GM18502 (cell line): ENCODE measurements at regions not wholly inside any gene's neighbourhood (a gene's known extent, or its start where the extent isn't known, plus 50 kb on each side); places are given as distances from the start of the nearest gene placed in this dataset.
"Not testable (repeated sequence)": the region's sequence is repeated elsewhere in the genome, so short reads cannot be mapped to it uniquely, and the experiment has no call there.

Experiments used
- ATAC-seq: cut with Tn5 transposase; IDR thresholded peaks from one replicate; pipeline ENCODE4 v1.9.1; 2021; ENCODE audit warnings: mild to moderate bottlenecking; ENCODE audit not compliant: unreplicated experiment, poor library complexity

DNA sequence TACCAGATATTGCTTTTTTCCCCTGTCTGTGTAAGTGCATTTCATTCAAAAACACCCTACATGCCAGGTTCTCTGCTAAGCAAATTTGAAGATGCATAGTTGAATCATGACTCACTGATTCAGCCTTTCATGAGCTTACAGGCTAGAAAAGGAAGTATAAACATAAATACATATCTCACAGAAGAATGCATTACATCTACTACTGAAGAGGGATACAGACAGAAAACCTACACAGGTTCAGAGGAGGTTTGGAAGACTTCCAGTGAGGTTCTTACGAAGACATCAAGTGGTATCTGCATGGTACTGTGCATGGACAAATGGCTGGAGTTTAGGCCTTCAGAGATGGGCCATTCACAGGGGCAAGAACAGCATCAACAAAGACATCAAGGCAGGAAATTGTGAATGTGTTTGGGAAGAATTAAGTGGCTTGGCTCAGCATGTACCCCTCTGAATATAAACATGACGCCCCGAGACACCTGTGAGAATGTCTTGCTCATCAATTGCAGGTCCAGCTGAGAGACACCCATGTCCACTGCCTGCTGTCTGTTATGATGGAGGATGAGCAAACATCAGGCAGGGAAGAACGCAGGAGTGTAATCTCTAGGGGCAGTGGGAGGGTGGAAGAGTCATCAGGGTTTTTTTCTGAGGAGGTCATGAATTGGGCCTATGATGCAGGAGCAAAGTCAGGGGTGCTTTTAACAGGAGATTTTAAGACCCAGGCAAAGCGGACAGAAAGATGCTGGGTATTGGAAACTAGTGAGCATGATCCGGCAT is 105.1 kb upstream of the GALNT15 start:
- no peak for ATAC-seq

- no peak for ATAC-seq
These were observed 103.8 kb upstream of the GALNT15 start for GRCh38 chr3:16070707-16071106.

GRCh38 chr3:16071206-16071605 is 103.3 kb upstream of the GALNT15 start:
- ATAC-seq, result no peak

GRCh38 chr3:16072420-16073110 is 101.9 kb upstream of the GALNT15 start:
- no peak for ATAC-seq

DNA sequence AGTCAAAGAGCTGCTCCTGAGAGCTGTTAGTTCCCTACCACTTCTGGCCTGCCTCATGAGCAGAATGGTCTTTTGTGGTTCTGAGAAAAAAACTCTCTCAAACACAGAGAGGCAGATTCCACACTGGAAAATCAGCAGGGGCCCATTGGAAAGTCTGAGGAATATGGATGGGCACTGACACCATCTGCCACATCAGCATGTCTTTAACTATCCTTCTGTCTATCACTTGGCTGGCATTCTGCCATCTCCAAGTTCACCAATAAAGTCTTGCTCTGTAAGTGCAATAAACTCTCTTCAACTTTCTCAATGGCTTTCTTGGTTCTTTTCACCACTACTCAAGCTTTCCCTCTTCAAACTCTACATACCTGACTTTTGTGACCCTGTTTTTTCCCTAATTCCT is 101.3 kb upstream of the GALNT15 start:
- ATAC-seq, result no peak

DNA sequence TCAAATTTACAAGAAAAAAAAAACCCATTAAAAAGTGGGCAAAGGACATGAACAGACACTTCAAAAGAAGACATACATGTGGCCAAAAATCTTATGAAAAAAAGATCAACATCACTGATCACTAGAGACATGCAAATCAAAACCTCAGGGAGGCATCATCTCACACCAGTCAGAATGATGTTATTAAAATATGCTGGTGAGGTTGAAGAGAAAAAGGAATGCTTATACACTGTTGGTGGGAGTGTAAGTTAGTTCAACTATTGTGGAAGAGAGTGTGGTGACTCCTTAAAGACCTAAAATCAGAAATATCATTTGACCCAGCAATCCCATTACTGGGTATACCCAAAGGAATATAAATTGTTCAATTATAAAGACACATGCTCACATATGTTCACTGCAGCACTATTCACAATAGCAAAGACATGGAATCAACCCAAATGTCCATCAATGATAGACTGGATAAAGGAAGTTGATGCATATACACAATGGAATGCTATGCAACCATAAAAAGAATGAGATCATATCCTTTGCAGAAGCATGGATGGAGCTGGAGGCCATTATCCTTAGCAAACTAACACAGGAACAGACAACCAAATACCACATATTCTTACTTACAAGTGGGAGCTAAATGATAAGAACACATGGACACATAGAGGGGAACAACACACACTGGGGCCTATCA is 100.3 kb upstream of the GALNT15 start:
- ATAC-seq, result not testable (repeated sequence)

GRCh38 chr3:16075647-16076046 is 98.8 kb upstream of the GALNT15 start:
- no peak for ATAC-seq

DNA sequence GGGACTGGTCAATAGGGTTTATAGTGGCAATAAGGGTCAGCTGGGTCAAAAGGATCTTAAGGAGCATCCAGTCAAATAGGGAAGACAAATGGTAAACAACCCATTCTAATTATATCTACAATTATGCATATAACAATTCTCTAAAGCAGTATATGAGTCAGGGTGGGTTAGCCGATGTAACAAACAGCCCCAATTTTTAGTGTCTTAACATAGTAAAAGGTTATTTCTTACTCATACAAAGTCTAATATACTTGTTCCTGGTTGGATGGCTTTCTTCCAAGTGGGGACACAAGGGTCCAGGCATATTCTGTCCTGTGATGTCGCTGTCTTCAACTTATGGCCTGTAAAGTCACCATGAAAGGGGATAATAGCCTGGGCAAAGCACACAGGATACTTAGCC is 97.9 kb upstream of the GALNT15 start:
- ATAC-seq, result no peak

GRCh38 chr3:16077146-16077545 is 97.3 kb upstream of the GALNT15 start:
- ATAC-seq, result not testable (repeated sequence)

DNA sequence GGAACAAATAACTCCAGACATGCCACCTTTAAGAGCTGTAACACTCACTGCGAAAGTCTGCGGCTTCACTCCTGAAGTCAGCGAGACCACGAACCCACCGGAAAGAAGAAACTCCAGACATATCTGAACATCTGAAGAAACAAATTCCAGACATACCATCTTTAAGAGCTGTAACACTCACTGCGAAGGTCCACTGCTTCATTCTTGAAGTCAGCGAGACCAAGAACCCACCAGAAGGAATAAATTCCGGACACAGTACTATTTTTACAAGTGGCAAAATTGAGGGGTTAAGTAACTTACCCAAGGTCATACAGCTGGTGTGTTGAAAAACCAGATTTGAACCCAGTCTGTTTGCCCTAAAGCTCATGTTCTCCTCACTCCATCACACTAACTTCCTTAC is 96.8 kb upstream of the GALNT15 start:
- not testable (repeated sequence) for ATAC-seq

DNA sequence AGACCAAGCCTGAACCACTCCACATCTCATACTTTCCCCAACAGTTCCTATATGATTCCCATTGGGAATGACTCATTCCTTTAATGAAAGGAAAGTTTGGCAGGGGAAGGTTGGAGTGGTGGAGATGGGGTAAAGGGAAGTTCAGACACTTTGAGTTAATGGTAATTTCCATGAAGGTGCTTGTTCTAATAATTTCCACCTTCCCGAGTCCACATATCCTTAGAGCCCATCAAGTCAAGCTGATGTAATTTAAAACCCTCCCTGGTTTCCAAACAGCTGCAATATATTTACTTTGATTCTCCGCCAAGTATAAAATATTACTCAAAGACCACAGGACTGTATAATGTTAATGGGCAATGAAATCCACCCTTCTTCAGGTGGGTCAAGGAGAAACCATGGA is 95.0 kb upstream of the GALNT15 start:
- ATAC-seq, result no peak

DNA sequence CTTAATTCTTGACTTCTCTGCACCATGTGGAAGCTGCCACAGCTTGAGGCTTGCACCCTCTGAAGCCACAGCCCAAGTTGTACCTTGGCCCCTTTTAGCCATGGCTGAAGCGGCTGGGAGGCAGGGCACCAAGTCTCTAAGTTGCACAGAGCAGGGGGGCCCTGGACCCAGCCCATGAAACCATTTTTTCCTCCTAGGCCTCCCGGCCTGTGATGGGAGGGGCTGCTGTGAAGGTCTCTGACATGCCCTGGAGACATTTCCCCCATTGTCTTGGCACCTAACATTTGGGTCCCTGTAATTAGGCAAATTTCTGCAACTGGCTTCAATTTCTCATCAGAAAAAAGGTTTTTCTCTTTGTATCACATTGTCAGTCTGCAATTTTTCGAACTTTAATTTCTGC is 92.8 kb upstream of the GALNT15 start:
- no peak for ATAC-seq

GRCh38 chr3:16084887-16085286 is 89.6 kb upstream of the GALNT15 start:
- ATAC-seq, result no peak

- ATAC-seq, result no peak
These were observed 89.1 kb upstream of the GALNT15 start for GRCh38 chr3:16085410-16085809.

- ATAC-seq, result no peak
These were observed 88.4 kb upstream of the GALNT15 start for GRCh38 chr3:16085884-16086608.

DNA sequence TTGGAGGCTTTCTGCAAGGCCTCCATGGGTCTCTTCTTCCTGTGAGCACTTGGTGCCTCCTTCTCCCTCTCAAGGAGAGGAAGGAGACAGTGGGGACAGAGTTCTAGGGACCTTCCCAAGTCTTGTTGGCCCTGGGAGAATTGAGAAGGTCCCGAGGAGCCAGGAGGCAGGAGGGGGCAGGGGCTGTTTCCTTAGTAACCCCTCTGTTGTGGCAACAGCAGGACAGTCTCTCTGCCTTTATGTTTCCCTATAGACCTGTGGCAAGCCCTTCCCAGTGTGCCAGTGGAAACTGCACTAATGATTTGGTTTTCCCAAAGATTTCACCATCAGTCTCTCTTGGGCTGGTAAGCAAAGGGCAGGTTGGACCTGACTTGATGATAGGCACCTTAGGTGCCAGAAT is 87.8 kb upstream of the GALNT15 start:
- ATAC-seq, result no peak

DNA sequence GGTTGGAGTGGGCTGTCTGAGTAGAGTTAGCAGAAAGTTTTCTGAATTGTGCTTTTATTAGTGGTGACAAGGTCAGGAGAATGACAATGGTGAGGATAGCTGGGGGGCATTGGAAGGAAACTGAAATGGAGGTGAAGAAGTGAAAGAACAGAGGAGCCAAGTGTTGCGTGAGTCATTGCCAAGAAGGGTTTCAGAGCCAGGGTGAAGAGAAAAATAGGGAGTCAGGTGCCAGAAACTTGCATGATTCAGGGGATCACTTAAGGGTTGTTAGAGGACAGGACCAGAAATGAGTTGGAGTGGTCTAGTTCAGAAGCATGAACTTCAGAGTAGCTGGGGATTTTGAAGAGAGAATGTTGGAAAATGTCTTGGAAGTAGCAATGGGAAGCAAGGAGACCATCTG is 86.0 kb upstream of the GALNT15 start:
- ATAC-seq, result no peak

DNA sequence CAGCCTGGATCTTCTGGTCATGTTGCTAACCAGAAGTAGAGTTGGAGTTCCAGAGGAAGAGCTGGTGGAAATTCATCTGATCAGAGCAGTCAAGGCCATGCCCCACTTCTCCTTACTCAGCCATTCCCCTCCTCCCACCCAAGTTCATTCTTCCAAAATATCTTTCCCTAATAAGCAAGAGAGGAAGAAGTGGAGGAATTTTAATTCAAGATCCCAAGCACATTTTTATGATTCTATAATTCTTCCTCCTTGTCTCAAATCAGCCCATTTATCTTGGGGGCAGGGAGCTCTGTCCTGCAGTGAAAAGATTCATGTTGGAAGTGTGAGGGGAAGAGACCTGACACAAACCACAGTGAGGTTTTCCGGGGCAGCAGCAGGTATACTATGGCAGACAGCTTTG is 85.0 kb upstream of the GALNT15 start:
- no peak for ATAC-seq

- no peak for ATAC-seq
These were observed 84.5 kb upstream of the GALNT15 start for GRCh38 chr3:16090024-16090423.

DNA sequence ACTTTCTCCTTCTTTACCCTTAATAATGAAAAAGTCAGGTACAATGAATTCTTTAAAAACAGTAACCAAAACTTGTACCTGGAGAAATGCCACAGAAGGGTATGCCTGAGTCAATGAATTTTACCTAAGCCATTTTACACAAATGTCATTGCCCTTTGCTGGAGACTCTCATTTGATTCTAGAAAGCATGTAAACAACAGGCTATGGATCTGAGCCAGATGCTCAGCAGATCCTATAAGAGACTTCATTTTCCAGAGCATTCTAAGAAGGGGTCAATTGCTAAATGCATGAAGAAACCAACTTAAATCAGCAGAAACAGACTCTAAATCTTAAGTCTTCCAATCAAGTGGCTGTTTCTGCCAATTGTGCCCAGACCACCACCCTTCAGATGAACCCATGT is 83.8 kb upstream of the GALNT15 start:
- ATAC-seq, result no peak

DNA sequence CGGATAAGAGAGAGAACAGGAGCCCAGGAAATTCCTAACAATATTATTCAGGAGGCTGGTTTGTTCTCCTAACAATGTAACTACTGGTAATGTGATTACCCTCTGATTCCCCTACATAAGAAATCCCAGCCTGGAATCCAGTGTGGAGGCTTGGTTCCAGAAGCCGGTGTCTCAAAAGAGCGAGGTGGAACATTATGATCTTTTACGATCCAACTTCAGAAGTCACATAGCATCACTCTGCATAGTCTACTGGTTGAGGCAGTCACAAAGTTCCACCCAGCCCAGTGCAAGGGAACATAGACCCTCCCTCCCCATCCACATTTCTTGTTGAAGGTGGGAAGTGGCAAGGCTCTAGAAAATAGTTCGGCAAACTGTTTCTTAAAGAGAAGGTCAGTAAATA is 81.6 kb upstream of the GALNT15 start:
- ATAC-seq, result no peak
